Endodermal cell (in vitro differentiated cells): ENCODE measurements at regions not wholly inside any gene's neighbourhood (a gene's known extent, or its start where the extent isn't known, plus 50 kb on each side); places are given as distances from the start of the nearest gene placed in this dataset.

Source experiments
- DNase-seq: peaks from one replicate; pipeline ENCODE4 v3.0.0-alpha.2; 2017
- H3K27ac ChIP-seq: 2 replicates; pipeline ENCODE4 v1.5.1; 2013; ENCODE audit warnings: mild to moderate bottlenecking, low read depth, low read length, moderate library complexity
- H3K27me3 ChIP-seq: 2 replicates; pipeline ENCODE4 v1.6.1; 2013; ENCODE audit warnings: mild to moderate bottlenecking, low read length, moderate library complexity; ENCODE audit not compliant: insufficient read depth, control insufficient read depth, poor library complexity, severe bottlenecking
- H3K36me3 ChIP-seq: 2 replicates; pipeline ENCODE4 v1.7.0; 2013; ENCODE audit warnings: mild to moderate bottlenecking, low read length, moderate library complexity; ENCODE audit not compliant: control insufficient read depth, insufficient read depth
- H3K4me1 ChIP-seq: one replicate; pipeline ENCODE4 v1.7.0; 2013; ENCODE audit warnings: low read length; ENCODE audit not compliant: control insufficient read depth, insufficient read depth
- H3K4me3 ChIP-seq: 2 replicates; pipeline ENCODE4 v1.5.1; 2013; ENCODE audit warnings: mild to moderate bottlenecking, low read length, moderate library complexity
- H3K9ac ChIP-seq: 2 replicates; pipeline ENCODE4 v1.6.1; 2013; ENCODE audit warnings: mild to moderate bottlenecking, low read length, moderate library complexity; ENCODE audit not compliant: poor library complexity, severe bottlenecking; ENCODE audit errors: extremely low read depth
- H3K9me3 ChIP-seq: 2 replicates; pipeline ENCODE4 v1.6.1; 2013; ENCODE audit warnings: mild to moderate bottlenecking, low read length, moderate library complexity; ENCODE audit not compliant: control insufficient read depth
- H3K27ac Mint-ChIP-seq: 2 replicates; pipeline ENCODE4 v1.8.0; 2020; ENCODE audit warnings: mixed read lengths
- H3K27me3 Mint-ChIP-seq: 2 replicates; pipeline ENCODE4 v1.8.0; 2021; ENCODE audit warnings: mild to moderate bottlenecking, mixed read lengths; ENCODE audit not compliant: insufficient read depth
- H3K36me3 Mint-ChIP-seq: 2 replicates; pipeline ENCODE4 v1.8.0; 2020; ENCODE audit warnings: low read depth, mixed read lengths
- H3K4me1 Mint-ChIP-seq: 2 replicates; pipeline ENCODE4 v1.8.0; 2020; ENCODE audit warnings: mixed read lengths
- H3K4me3 Mint-ChIP-seq: 2 replicates; pipeline ENCODE4 v1.8.0; 2020; ENCODE audit warnings: mild to moderate bottlenecking, moderate library complexity, mixed read lengths
- H3K9me3 Mint-ChIP-seq: 2 replicates; pipeline ENCODE4 v1.8.0; 2020; ENCODE audit warnings: mild to moderate bottlenecking, mixed read lengths
- CTCF ChIP-seq: fragments of 200-600 bp; sonication (generic); conservative IDR thresholded peaks from 2 replicates; pipeline ENCODE4 v1.5.0; 2021; ENCODE audit warnings: antibody characterized with exemption, mild to moderate bottlenecking
- WGBS, 2 experiments: methylation state at CpG; one replicate each; pipeline versions ENCODE4 v1.1.5 to v1.1.7; 2013; ENCODE audit warnings: missing lambda C conversion rate in 2 of 2, mixed read lengths in 1 of 2; ENCODE audit not compliant: insufficient coverage in 1 of 2, insufficient read length in 1 of 2; 5-methylcytosine and 5-hydroxymethylcytosine counted together

GRCh38 chr18:66329716-66330115 is 274.2 kb downstream of the CDH19 start:
- Histone ChIP-seq H3K27me3 (no peaks in the 10 kb centered on the region), H3K36me3 (no peaks in the 10 kb centered on the region), H3K4me3 (no peak overlapping the region), H3K9me3 (no peaks in the 10 kb centered on the region), H3K4me1 (no peaks in the 10 kb centered on the region), H3K27ac (no peak overlapping the region), H3K9ac (no peak overlapping the region)
- Mint-ChIP-seq H3K27me3 (no peaks in the 10 kb centered on the region), H3K4me3 (no peak overlapping the region), H3K27ac (no peak overlapping the region), H3K9me3 (no peaks in the 10 kb centered on the region), H3K4me1 (no peaks in the 10 kb centered on the region), H3K36me3 (no peaks in the 10 kb centered on the region)
- no peak for TF ChIP-seq CTCF
- 88 to 100% methylated on average over 1 of the region's 1 CpG for WGBS, 2 experiments
- no peak for DNase-seq

- no peak overlapping the region for H3K4me3 ChIP-seq
- Mint-ChIP-seq H3K9me3 (no peaks in the 10 kb centered on the region), H3K36me3 (no peaks in the 10 kb centered on the region), H3K4me1 (no peaks in the 10 kb centered on the region), H3K4me3 (no peak overlapping the region), H3K27ac (no peak overlapping the region), H3K27me3 (no peaks in the 10 kb centered on the region)
- H3K9ac ChIP-seq: no peak overlapping the region
- H3K9me3 ChIP-seq: no peaks in the 10 kb centered on the region
- DNase-seq: peak; percentile 35
- 78 to 100% methylated on average over 2 to 4 of the region's 4 CpGs for WGBS, 2 experiments
- no peak overlapping the region for H3K27ac ChIP-seq
- no peak for TF ChIP-seq CTCF
- no peaks in the 10 kb centered on the region for H3K4me1 ChIP-seq
- no peaks in the 10 kb centered on the region for H3K27me3 ChIP-seq
- no peaks in the 10 kb centered on the region for H3K36me3 ChIP-seq
Measured at GRCh38 chr18:66328296-66328878, 275.5 kb downstream of the CDH19 start.

- Histone ChIP-seq H3K4me1 (no peaks in the 10 kb centered on the region), H3K9me3 (no peaks in the 10 kb centered on the region), H3K36me3 (no peaks in the 10 kb centered on the region), H3K4me3 (no peak overlapping the region), H3K27me3 (no peaks in the 10 kb centered on the region), H3K9ac (no peak overlapping the region), H3K27ac (no peak overlapping the region)
- DNase-seq: no peak
- TF ChIP-seq CTCF: no peak
- Mint-ChIP-seq H3K27ac (no peak overlapping the region), H3K36me3 (no peaks in the 10 kb centered on the region), H3K4me3 (no peak overlapping the region), H3K9me3 (no peaks in the 10 kb centered on the region), H3K27me3 (no peaks in the 10 kb centered on the region), H3K4me1 (no peaks in the 10 kb centered on the region)
- 88% methylated on average over 1 to 5 of the region's 5 CpGs for WGBS, 2 experiments
Measured at GRCh38 chr18:66325251-66325650, 278.6 kb downstream of the CDH19 start.
